HUES6 (cell line): ENCODE measurements at regions not wholly inside any gene's neighbourhood (a gene's known extent, or its start where the extent isn't known, plus 50 kb on each side); places are given as distances from the start of the nearest gene placed in this dataset.
"Not testable (repeated sequence)": the region's sequence is repeated elsewhere in the genome, so short reads cannot be mapped to it uniquely, and the experiment has no call there.

Source experiments
- H3K27ac ChIP-seq: 2 replicates; pipeline ENCODE4 v1.7.0; 2013; ENCODE audit warnings: low read depth, mild to moderate bottlenecking, low read length, inconsistent platforms
- H3K27me3 ChIP-seq: 2 replicates; pipeline ENCODE4 v1.6.1; 2013; ENCODE audit warnings: low read length; ENCODE audit not compliant: control insufficient read depth, insufficient read depth
- H3K36me3 ChIP-seq: 2 replicates; pipeline ENCODE4 v1.6.1; 2013; ENCODE audit warnings: low read length; ENCODE audit not compliant: control insufficient read depth, insufficient read depth
- H3K4me1 ChIP-seq: 2 replicates; pipeline ENCODE4 v1.6.1; 2013; ENCODE audit warnings: low read length; ENCODE audit not compliant: control insufficient read depth, insufficient read depth
- H3K4me3 ChIP-seq: 2 replicates; pipeline ENCODE4 v1.5.1; 2013; ENCODE audit warnings: low read depth, low read length
- H3K9ac ChIP-seq: one replicate; pipeline ENCODE4 v1.6.1; 2013; ENCODE audit warnings: mild to moderate bottlenecking, low read length
- H3K9me3 ChIP-seq: 2 replicates; pipeline ENCODE4 v1.6.1; 2013; ENCODE audit warnings: low read depth, low read length; ENCODE audit not compliant: control insufficient read depth, insufficient read depth

DNA sequence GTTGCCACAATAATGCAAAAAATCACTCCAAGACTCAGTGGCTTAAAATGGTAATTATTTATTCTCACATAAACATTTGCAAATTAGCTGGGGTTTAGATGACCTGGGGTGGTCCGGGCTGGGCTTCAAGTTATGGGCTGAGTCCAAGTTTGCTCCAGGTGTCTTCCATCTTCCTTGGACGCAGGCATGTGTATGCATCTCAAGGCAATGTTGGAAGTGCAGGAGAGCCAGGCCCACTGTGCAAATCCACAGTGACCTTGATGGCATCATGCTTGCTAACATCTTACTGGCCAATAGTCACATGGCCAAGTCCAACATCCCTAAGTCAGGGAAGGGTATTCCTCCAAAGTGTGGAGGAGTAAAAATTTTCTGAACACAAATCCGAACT, 206.9 kb downstream of the BCAS1 start:
- H3K27me3 ChIP-seq, H3K9ac ChIP-seq, H3K4me3 ChIP-seq, H3K36me3 ChIP-seq, H3K27ac ChIP-seq, H3K9me3 ChIP-seq: not testable (repeated sequence)
- H3K4me1 ChIP-seq = peaks cover 52% of the 10 kb centered on the region

DNA sequence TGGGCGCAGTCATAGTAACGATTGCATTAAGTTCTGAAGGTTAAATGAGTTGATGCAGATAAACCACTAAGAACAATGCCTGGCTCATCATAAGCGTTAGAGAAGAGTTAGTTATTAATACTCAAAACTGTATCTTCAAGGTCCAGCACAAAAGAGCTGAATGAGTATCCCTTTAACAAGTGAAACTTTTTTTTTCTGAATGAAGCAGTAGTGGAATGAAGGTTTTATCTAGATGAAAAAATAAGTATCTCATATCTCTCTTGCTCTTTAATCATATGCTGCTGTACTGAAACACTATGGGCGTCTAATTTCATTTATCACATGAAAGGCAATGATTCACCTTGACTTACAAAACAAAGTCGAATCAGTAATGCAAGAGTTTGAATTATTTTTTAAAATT, 207.4 kb downstream of the BCAS1 start:
- H3K9me3 ChIP-seq, H3K4me3 ChIP-seq, H3K36me3 ChIP-seq, H3K9ac ChIP-seq, H3K27me3 ChIP-seq, H3K27ac ChIP-seq: not testable (repeated sequence)
- H3K4me1 ChIP-seq = peaks cover 52% of the 10 kb centered on the region

DNA sequence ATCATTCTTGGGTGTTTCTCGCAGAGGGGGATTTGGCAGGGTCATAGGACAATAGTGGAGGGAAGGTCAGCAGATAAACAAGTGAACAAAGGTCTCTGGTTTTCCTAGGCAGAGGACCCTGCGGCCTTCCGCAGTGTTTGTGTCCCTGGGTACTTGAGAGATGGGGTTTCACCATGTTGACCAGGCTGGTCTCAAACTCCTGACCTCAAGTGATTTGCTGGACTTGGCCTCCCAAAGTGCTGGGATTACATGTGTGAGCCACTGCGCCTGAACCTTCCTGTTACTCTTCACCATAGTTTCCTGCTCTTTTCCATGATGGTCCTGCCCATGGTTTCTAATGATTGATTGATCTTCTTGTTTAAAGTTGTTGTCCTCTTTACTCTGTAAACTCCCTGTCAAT, 207.9 kb downstream of the BCAS1 start:
- not testable (repeated sequence) for H3K27ac ChIP-seq, H3K9me3 ChIP-seq, H3K9ac ChIP-seq, H3K4me3 ChIP-seq, H3K27me3 ChIP-seq, H3K36me3 ChIP-seq
- H3K4me1 ChIP-seq = peaks cover 52% of the 10 kb centered on the region

DNA sequence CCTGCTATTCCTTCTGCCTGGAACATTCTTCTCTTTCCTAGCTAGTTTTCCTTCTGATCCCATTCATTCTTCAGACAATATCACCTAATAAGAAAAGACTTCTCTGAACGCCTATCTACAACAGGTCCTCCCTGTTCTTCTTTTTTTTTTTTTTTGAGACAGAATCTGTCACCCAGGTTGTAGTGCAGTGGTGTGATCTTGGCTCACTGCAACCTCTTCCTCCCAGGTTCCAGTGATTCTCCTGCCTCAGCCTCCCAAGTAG, 208.3 kb downstream of the BCAS1 start:
- H3K9me3 ChIP-seq, H3K27ac ChIP-seq, H3K36me3 ChIP-seq, H3K9ac ChIP-seq, H3K4me3 ChIP-seq, H3K27me3 ChIP-seq: not testable (repeated sequence)
- peaks cover 50% of the 10 kb centered on the region for H3K4me1 ChIP-seq

DNA sequence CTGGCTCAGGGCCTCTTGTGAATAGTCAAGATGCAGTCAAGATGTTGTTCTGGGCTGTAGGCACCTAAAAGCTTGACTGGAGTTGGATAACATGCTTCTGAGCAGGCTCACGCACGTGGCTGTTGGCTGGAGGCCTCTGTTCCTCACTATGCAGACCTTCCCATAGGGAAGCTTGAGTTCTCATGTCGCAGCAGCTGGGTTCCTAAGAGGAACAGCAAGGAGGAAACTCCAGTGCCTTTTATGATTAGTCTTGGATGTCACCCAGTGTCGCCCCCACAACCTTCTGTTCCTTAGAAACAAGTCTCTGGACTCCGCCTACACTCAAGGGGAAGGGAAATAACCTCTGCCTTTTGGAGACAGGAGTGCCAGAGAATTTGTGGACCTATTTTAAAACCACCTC, 210.7 kb downstream of the BCAS1 start:
- Histone ChIP-seq H3K4me1 (peaks cover 26% of the 10 kb centered on the region), H3K9me3 (no peaks in the 10 kb centered on the region), H3K27me3 (no peaks in the 10 kb centered on the region), H3K9ac (no peak overlapping the region), H3K4me3 (no peak overlapping the region), H3K27ac (no peak overlapping the region), H3K36me3 (no peaks in the 10 kb centered on the region)

DNA sequence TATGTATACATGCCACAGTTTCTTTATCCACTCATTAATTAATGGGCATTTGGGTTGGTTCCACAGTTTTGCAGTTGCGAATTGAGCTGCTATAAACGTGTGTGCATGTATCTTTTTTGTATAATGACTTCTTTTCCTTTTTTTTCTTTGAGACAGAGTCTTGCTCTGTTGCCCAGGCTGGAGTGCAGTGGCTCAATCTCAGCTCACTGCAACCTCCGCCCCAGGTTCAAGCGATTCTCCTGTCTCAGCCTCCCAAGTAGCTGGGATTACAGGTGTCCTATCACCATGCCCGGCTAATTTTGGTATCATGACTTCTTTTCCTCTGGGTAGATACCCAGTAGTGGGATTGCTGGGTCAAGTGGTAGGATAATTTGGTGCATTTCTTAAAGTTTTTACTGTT, 211.4 kb downstream of the BCAS1 start:
- not testable (repeated sequence) for H3K27ac ChIP-seq, H3K4me3 ChIP-seq, H3K9ac ChIP-seq, H3K36me3 ChIP-seq, H3K9me3 ChIP-seq, H3K27me3 ChIP-seq
- peaks cover 19% of the 10 kb centered on the region for H3K4me1 ChIP-seq

DNA sequence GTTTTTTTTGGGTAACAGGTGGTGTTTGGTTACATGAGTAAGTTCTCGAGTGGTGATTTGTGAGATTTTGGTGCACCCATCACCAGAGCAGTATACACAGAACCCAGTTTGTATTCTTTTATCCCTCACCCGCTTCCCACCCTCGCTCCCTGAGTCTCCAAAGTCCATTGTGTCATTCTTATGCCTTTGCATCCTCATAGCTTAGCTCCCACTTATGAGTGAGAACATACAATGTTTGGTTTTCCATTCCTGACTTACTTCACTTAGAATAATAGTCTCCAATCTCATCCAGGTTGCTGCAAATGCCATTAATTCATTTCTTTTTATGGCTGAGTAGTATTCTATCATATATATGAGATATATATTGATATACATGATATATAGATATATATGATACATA, 211.9 kb downstream of the BCAS1 start:
- H3K4me3 ChIP-seq, H3K36me3 ChIP-seq, H3K9ac ChIP-seq, H3K27ac ChIP-seq, H3K27me3 ChIP-seq, H3K9me3 ChIP-seq: not testable (repeated sequence)
- peaks cover 14% of the 10 kb centered on the region for H3K4me1 ChIP-seq

DNA sequence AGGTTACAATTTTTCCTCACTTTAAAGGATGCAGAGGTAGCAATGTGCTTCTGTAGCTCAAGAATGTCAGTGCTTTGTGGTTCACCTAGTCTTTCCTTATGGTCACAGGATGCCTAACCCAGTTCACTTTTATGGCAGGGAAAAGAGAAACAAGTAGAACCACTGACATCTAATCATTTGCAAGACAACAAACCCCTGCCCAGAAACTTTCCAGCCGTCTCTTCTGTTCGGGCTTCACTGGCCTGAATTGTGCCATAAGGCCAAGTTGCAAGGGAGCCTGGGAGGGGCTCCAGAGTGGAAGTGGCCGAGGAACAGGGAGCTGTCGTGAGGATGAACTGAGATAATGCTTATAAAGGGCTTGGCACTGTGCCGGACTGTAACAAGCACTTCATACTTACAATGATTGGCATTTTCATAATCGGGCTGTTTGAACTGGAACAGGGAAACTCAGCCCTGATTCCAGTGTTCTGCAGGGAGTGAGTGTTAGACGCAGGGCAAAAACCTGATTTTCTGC, 212.6 kb downstream of the BCAS1 start:
- Histone ChIP-seq H3K4me1 (peaks cover 12% of the 10 kb centered on the region), H3K4me3 (no peak overlapping the region), H3K9me3 (peaks cover 5% of the 10 kb centered on the region), H3K27me3 (no peaks in the 10 kb centered on the region), H3K9ac (no peak overlapping the region), H3K36me3 (no peaks in the 10 kb centered on the region), H3K27ac (no peak overlapping the region)

DNA sequence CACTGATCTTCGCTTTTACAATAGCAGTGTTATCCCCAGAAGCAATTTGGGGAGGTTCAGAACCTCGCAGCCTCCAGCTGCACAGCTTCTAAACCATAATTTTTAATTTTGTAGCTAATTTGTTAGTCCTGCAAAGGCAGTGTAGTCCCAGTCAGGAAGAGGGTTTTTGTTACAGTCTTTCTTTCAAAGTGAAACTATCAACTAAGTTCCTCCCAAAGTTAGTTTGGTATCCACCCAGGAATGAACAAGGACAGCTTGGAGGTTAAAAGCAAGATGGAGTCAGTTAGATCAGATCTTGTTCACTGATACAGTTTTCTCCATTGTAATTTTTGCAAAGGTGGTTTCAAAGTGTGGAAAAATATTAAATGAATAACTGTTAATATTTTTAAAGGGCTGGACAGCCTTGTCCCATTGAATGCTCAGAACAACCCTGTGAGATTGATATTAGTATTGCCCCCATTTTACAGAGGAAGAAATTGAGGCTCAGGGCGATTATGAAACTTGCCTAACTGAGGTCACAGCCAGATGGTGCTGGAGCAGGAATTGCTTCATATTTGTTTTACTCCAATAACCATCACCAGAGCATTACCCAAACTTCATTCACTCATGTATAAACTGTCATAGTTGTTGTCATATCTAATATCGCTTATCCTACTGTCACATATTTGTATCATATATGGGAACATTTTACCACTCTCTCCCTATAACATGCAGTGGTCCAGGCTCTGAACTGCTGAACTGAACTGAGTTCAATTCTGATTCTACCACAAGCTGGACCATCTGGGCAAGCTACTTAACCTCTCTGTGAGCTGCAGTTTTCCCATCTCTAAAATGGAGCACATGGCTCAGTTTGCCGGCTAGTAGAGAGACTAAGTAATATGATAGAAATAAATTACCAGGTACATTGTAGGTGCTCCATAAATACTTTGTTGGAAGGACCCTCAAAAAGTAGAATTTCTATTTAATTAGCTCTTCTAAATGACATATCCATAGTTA, 213.8 kb downstream of the BCAS1 start:
- Histone ChIP-seq H3K27ac (no peak overlapping the region; the same call in 1 of the 2 replicates), H3K9ac (no peak overlapping the region), H3K27me3 (no peaks in the 10 kb centered on the region)

DNA sequence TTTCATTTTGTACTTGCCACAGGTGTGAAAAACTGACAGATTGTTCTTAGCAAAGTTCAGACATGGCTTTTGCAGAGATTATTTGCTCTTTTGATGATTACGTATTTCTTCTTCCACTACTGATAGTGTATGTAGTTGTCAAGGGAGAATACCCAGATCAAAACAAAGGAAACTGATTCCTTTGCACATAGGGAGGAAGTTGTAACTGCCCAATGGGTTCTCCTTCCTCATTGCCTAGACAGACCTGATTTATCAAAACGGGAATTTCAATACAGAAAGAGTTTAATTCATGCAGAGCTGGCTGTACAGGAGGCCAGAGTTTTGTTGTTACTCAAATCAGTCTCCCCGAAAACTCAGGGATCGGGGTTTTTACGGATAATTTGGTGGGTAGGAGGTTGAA, 214.7 kb downstream of the BCAS1 start:
- peaks cover 5% of the 10 kb centered on the region for H3K9me3 ChIP-seq
- H3K4me1 ChIP-seq = peaks cover 12% of the 10 kb centered on the region
- no peak overlapping the region for H3K9ac ChIP-seq
- H3K27me3 ChIP-seq = no peaks in the 10 kb centered on the region
- H3K36me3 ChIP-seq = no peaks in the 10 kb centered on the region
- no peak overlapping the region for H3K4me3 ChIP-seq
- no peak overlapping the region; the same call in 1 of the 2 replicates for H3K27ac ChIP-seq

More for the DNA sequence above, 213.8 kb downstream of the BCAS1 start:
- H3K4me1 ChIP-seq = peaks cover 12% of the 10 kb centered on the region
- H3K36me3 ChIP-seq = no peaks in the 10 kb centered on the region
- H3K9me3 ChIP-seq = peaks cover 5% of the 10 kb centered on the region
- no peak overlapping the region for H3K4me3 ChIP-seq

DNA sequence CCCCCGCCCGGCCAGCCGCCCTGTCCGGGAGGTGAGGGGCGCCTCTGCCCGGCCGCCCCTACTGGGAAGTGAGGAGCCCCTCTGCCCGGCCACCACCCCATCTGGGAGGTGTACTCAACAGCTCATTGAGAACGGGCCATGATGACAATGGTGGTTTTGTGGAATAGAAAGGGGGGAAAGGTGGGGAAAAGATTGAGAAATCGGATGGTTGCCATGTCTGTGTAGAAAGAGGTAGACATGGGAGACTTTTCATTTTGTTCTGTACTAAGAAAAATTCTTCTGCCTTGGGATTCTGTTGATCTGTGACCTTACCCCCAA, 215.8 kb downstream of the BCAS1 start:
- not testable (repeated sequence) for H3K9ac ChIP-seq, H3K4me1 ChIP-seq, H3K4me3 ChIP-seq, H3K27ac ChIP-seq, H3K27me3 ChIP-seq, H3K36me3 ChIP-seq, H3K9me3 ChIP-seq
